ENCODE measurements at regions not wholly inside any gene's neighbourhood (a gene's known extent, or its start where the extent isn't known, plus 50 kb on each side); places are given as distances from the start of the nearest gene placed in this dataset.

DNA sequence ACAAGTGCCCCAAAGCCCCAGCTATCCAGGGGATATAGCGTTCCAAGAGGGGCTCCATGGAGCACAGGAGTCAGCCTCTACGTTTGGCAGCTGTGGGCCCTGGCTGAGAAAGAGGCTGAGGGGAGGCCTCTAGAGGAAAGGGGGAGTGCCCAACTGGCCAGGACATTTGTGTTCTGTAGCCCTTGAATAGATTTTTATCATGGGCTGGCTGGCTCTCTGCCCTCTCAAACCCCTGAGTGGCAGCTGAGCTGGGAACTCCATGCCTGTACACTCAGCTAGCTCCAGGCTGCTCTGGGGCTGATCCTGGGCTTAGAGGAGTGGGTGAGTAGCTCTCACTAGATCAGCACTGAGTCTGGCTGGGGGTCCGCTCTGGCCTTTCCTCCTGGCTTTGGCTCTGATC lies 285.0 kb downstream of the ZSWIM6 start:
- no peak for TF ChIP-seq SP1 (IDR thresholded peaks at IDR 0.05)
- TF ChIP-seq NFRKB (IDR thresholded peaks at IDR 0.05): no peak
